Type B pancreatic cell (in vitro differentiated cells): ENCODE measurements at regions not wholly inside any gene's neighbourhood (a gene's known extent, or its start where the extent isn't known, plus 50 kb on each side); places are given as distances from the start of the nearest gene placed in this dataset.

Source experiments
- DNase-seq: peaks from one replicate; pipeline ENCODE4 v3.0.0; 2021; ENCODE audit warnings: mixed read lengths; ENCODE audit not compliant: unreplicated experiment; ENCODE audit errors: extremely low spot score
- H3K27ac Mint-ChIP-seq: 2 replicates; pipeline ENCODE4 v1.8.0; 2021; ENCODE audit warnings: mild to moderate bottlenecking, mixed read lengths
- H3K27me3 Mint-ChIP-seq: 2 replicates; pipeline ENCODE4 v1.8.0; 2021; ENCODE audit warnings: mixed read lengths
- H3K36me3 Mint-ChIP-seq: 2 replicates; pipeline ENCODE4 v1.8.0; 2021; ENCODE audit warnings: mixed read lengths
- H3K4me1 Mint-ChIP-seq: one replicate; pipeline ENCODE4 v1.8.0; 2021; ENCODE audit warnings: mixed read lengths; ENCODE audit not compliant: unreplicated experiment
- H3K4me3 Mint-ChIP-seq: 2 replicates; pipeline ENCODE4 v1.8.0; 2021; ENCODE audit warnings: mild to moderate bottlenecking, mixed read lengths
- H3K9me3 Mint-ChIP-seq: 2 replicates; pipeline ENCODE4 v1.8.0; 2021; ENCODE audit warnings: mixed read lengths
- CTCF ChIP-seq: fragments of 200-600 bp; sonication (generic); conservative IDR thresholded peaks from 2 replicates; pipeline ENCODE4 v1.5.0; 2021; ENCODE audit warnings: antibody characterized with exemption, mild to moderate bottlenecking

GRCh38 chr14:105859717-105860614 lies 333.6 kb downstream of the TMEM121 start:
- H3K4me1 Mint-ChIP-seq = no peaks in the 10 kb centered on the region
- no peak overlapping the region for H3K4me3 Mint-ChIP-seq
- H3K27ac Mint-ChIP-seq = no peak overlapping the region
- H3K36me3 Mint-ChIP-seq = no peaks in the 10 kb centered on the region
- no peaks in the 10 kb centered on the region for H3K27me3 Mint-ChIP-seq
- DNase-seq = peak; percentile 53
- peaks cover 4% of the 10 kb centered on the region for H3K9me3 Mint-ChIP-seq
- no peak for TF ChIP-seq CTCF

GRCh38 chr14:105860615-105861580 lies 334.5 kb downstream of the TMEM121 start:
- Mint-ChIP-seq H3K36me3 (no peaks in the 10 kb centered on the region), H3K4me1 (no peaks in the 10 kb centered on the region), H3K27me3 (no peaks in the 10 kb centered on the region), H3K27ac (no peak overlapping the region), H3K9me3 (peaks cover 4% of the 10 kb centered on the region), H3K4me3 (no peak overlapping the region)
- peak; percentile 51 for DNase-seq
- TF ChIP-seq CTCF = no peak

- no peak for TF ChIP-seq CTCF
- DNase-seq = no peak
Observed at GRCh38 chr14:105861985-105862465, 335.6 kb downstream of the TMEM121 start.

GRCh38 chr14:105862581-105863239 lies 336.3 kb downstream of the TMEM121 start:
- H3K9me3 Mint-ChIP-seq = peaks cover 4% of the 10 kb centered on the region
- H3K36me3 Mint-ChIP-seq = no peaks in the 10 kb centered on the region
- H3K4me1 Mint-ChIP-seq = no peaks in the 10 kb centered on the region
- H3K4me3 Mint-ChIP-seq = no peak overlapping the region
- H3K27ac Mint-ChIP-seq = no peak overlapping the region
- DNase-seq = peak; percentile 63
- H3K27me3 Mint-ChIP-seq = no peaks in the 10 kb centered on the region
- no peak for TF ChIP-seq CTCF

More at GRCh38 chr14:105861985-105862465, 335.6 kb downstream of the TMEM121 start:
- Mint-ChIP-seq H3K4me3 (no peak overlapping the region), H3K36me3 (no peaks in the 10 kb centered on the region), H3K27me3 (no peaks in the 10 kb centered on the region), H3K4me1 (no peaks in the 10 kb centered on the region), H3K9me3 (peaks cover 4% of the 10 kb centered on the region), H3K27ac (no peak overlapping the region)
